ENCODE measurements at regions not wholly inside any gene's neighbourhood (a gene's known extent, or its start where the extent isn't known, plus 50 kb on each side); places are given as distances from the start of the nearest gene placed in this dataset.

GRCh38 chr3:181066143-181067087, 76.9 kb upstream of the DNAJC19 start:
- H3K4me3 ChIP-seq (ENCODE audit: low read depth, low read length) = no peak overlapping the region
- H3K4me1 ChIP-seq = no peaks in the 10 kb centered on the region
- no peak for DNase-seq
- H3K36me3 ChIP-seq = no peaks in the 10 kb centered on the region
- no peaks in the 10 kb centered on the region for H3K27me3 ChIP-seq
- TF ChIP-seq CTCF (IDR thresholded peaks at IDR 0.05; ENCODE audit: low read depth, low read length) = no peak
- H3K9me3 ChIP-seq = no peaks in the 10 kb centered on the region

- no peaks in the 10 kb centered on the region for H3K4me1 ChIP-seq
- H3K36me3 ChIP-seq = no peaks in the 10 kb centered on the region
- no peak for DNase-seq
- TF ChIP-seq CTCF (IDR thresholded peaks at IDR 0.05; ENCODE audit: low read depth, low read length) = no peak
- peaks cover 8% of the 10 kb centered on the region; the same call in 1 of the 2 replicates for H3K27me3 ChIP-seq
- H3K4me3 ChIP-seq (ENCODE audit: low read depth, low read length) = no peak overlapping the region
- H3K9me3 ChIP-seq = no peaks in the 10 kb centered on the region
Observed at GRCh38 chr3:181056136-181056732, 66.7 kb upstream of the DNAJC19 start.

- peaks cover 6% of the 10 kb centered on the region; the same call in 1 of the 2 replicates for H3K27me3 ChIP-seq
- H3K36me3 ChIP-seq = no peaks in the 10 kb centered on the region
- no peak overlapping the region for H3K4me3 ChIP-seq (ENCODE audit: low read depth, low read length)
- DNase-seq = no peak
- no peaks in the 10 kb centered on the region for H3K9me3 ChIP-seq
- no peak for TF ChIP-seq CTCF (IDR thresholded peaks at IDR 0.05; ENCODE audit: low read depth, low read length)
- no peaks in the 10 kb centered on the region for H3K4me1 ChIP-seq
Observed at GRCh38 chr3:181054538-181054937, 65.0 kb upstream of the DNAJC19 start.

GRCh38 chr3:181052256-181052655, 62.7 kb upstream of the DNAJC19 start:
- no peak for DNase-seq
- peaks cover 6% of the 10 kb centered on the region; the same call in 1 of the 2 replicates for H3K27me3 ChIP-seq
- H3K36me3 ChIP-seq = no peaks in the 10 kb centered on the region
- no peak for TF ChIP-seq CTCF (IDR thresholded peaks at IDR 0.05; ENCODE audit: low read depth, low read length)
- no peaks in the 10 kb centered on the region for H3K9me3 ChIP-seq
- H3K4me3 ChIP-seq (ENCODE audit: low read depth, low read length) = no peak overlapping the region
- no peaks in the 10 kb centered on the region for H3K4me1 ChIP-seq

- Histone ChIP-seq H3K27me3 (no peaks in the 10 kb centered on the region), H3K4me1 (no peaks in the 10 kb centered on the region), H3K9me3 (no peaks in the 10 kb centered on the region), H3K36me3 (no peaks in the 10 kb centered on the region), H3K4me3 (ENCODE audit: low read depth, low read length) (no peak overlapping the region)
- no peak for DNase-seq
- TF ChIP-seq CTCF (IDR thresholded peaks at IDR 0.05; ENCODE audit: low read depth, low read length) = no peak
Observed at GRCh38 chr3:181050738-181051137, 61.2 kb upstream of the DNAJC19 start.

- no peaks in the 10 kb centered on the region for H3K36me3 ChIP-seq
- no peak overlapping the region for H3K4me3 ChIP-seq (ENCODE audit: low read depth, low read length)
- H3K27me3 ChIP-seq = no peaks in the 10 kb centered on the region
- TF ChIP-seq CTCF (IDR thresholded peaks at IDR 0.05; ENCODE audit: low read depth, low read length) = no peak
- H3K4me1 ChIP-seq = no peaks in the 10 kb centered on the region
- H3K9me3 ChIP-seq = no peaks in the 10 kb centered on the region
- no peak for DNase-seq
Observed at GRCh38 chr3:181040030-181040429, 50.5 kb upstream of the DNAJC19 start.

Measured in BE2C (cell line).